ENCODE measurements at regions not wholly inside any gene's neighbourhood (a gene's known extent, or its start where the extent isn't known, plus 50 kb on each side); places are given as distances from the start of the nearest gene placed in this dataset.

GRCh38 chr2:236971919-236972381 is 113.7 kb upstream of the COPS8 start:
- Histone ChIP-seq H3K4ac (replicated peaks; ENCODE audit: insufficient read length, low read depth, low read length) (no peak overlapping the region), H3K23me2 (ENCODE audit: low read depth, low read length) (no peaks in the 10 kb centered on the region), H3K23ac (ENCODE audit: insufficient read length) (no peak overlapping the region), H3K9me3 (ENCODE audit: insufficient read depth in 2 of 2, low read depth in 1 of 2, low read length in 1 of 2) (no peaks in the 10 kb centered on the region), H3K56ac (replicated peaks; ENCODE audit: insufficient read length, low read depth, low read length) (no peak overlapping the region), H2AK5ac (ENCODE audit: low read depth, low read length) (no peak overlapping the region), H2BK120ac (replicated peaks; ENCODE audit: low read depth, low read length) (no peak overlapping the region), H4K5ac (ENCODE audit: insufficient read length, low read depth, low read length) (no peak overlapping the region), H2AFZ (ENCODE audit: low read length) (no peak overlapping the region), H3K14ac (ENCODE audit: insufficient read length) (no peak overlapping the region), H3K18ac (ENCODE audit: extremely low read depth, low read length) (no peak overlapping the region), H4K91ac (replicated peaks; ENCODE audit: insufficient read length, low read length) (peak overlapping the region; percentile 87), H2BK15ac (ENCODE audit: low read length) (no peak overlapping the region), H3K4me3 (ENCODE audit: extremely low read depth in 1 of 4, insufficient read depth in 2 of 4, low read depth in 3 of 4, low read length in 4 of 4) (no peak overlapping the region), H2BK12ac (ENCODE audit: low read depth, low read length) (no peak overlapping the region), H3K79me1 (ENCODE audit: low read depth, low read length) (no peaks in the 10 kb centered on the region), H2BK20ac (ENCODE audit: low read length) (no peak overlapping the region), H3K9ac (replicated peaks in 1 of 4; ENCODE audit: extremely low read depth in 1 of 4, low read depth in 3 of 4, low read length in 3 of 4) (no peak overlapping the region), H3K79me2 (ENCODE audit: control insufficient read depth in 1 of 2, insufficient read depth in 2 of 2, low read length in 2 of 2) (no peaks in the 10 kb centered on the region), H3K4me2 (ENCODE audit: insufficient read depth in 1 of 2, low read depth in 2 of 2, low read length in 2 of 2) (no peak overlapping the region), H3K36me3 (ENCODE audit: control insufficient read depth in 2 of 4, insufficient read depth in 4 of 4, low read length in 3 of 4) (no peaks in the 10 kb centered on the region), H3K27me3 (replicated peaks in 1 of 4; ENCODE audit: control insufficient read depth in 3 of 4, extremely low read depth in 1 of 4, insufficient read depth in 3 of 4, low read length in 3 of 4) (no peaks in the 10 kb centered on the region), H4K20me1 (replicated peaks in 1 of 2; ENCODE audit: control insufficient read depth in 1 of 2, insufficient read depth in 2 of 2, low read length in 2 of 2) (no peaks in the 10 kb centered on the region), H3K4me1 (replicated peaks in 1 of 4; ENCODE audit: control insufficient read depth in 3 of 4, insufficient read depth in 4 of 4, low read length in 3 of 4) (peaks cover 0 to 17% (median 3%) of the 10 kb centered on the region in 4 experiments; a peak in 3 of 7 replicates), H3K27ac (ENCODE audit: low read depth, low read length) (no peak overlapping the region), H2BK5ac (ENCODE audit: low read depth, low read length) (no peak overlapping the region), H4K8ac (ENCODE audit: extremely low read depth, insufficient read depth, low read length) (no peak overlapping the region)
- no peak for DNase-seq (ENCODE audit: low read depth in 1 of 2, low spot score in 2 of 2)
- ChIA-PET POLR2A (ENCODE audit: partially characterized antibody) (no interaction called here), CTCF (ENCODE audit: partially characterized antibody) (interaction anchor here (0.8 to 0.9 kb wide), 2 partner anchors 12 to 383 kb away, joined by 3 read pairs; no protein-coding TSS in a partner anchor)
- FAIRE-seq = no peak
- whole genome bisulfite sequencing, 2 experiments (ENCODE audit: extremely low coverage in 1 of 2, insufficient coverage in 1 of 2, insufficient read length in 1 of 2, insufficient replicate concordance in 2 of 2, low coverage in 1 of 2, low lambda C conversion rate in 2 of 2, missing lambda C conversion rate in 1 of 2) = 88% methylated on average over 18 of the region's 20 CpGs; no CpG with 5 or more reads in 1 of the 2 experiments
- TF ChIP-seq RBBP5 (IDR thresholded peaks at IDR 0.05; ENCODE audit: borderline replicate concordance, low read depth, low read length) = no peak
- no peak for TF ChIP-seq CBX8 (IDR thresholded peaks at IDR 0.05; ENCODE audit: borderline replicate concordance, low read depth, low read length)
- TF ChIP-seq TCF12 (IDR thresholded peaks at IDR 0.05; ENCODE audit: low read depth, low read length) = no peak
- no peak for TF ChIP-seq BRCA1 (IDR thresholded peaks at IDR 0.05; ENCODE audit: low read depth, low read length)
- no peak for TF ChIP-seq RNF2 (IDR thresholded peaks at IDR 0.05; ENCODE audit: borderline replicate concordance, low read depth, low read length, missing control alignments, poor library complexity, severe bottlenecking)
- TF ChIP-seq MAFK (IDR thresholded peaks at IDR 0.05; ENCODE audit: low read depth, low read length) = no peak
- no peak for TF ChIP-seq SIX5 (IDR thresholded peaks at IDR 0.05; ENCODE audit: low read depth, low read length)
- no peak for TF ChIP-seq HDAC2 (IDR thresholded peaks at IDR 0.05; ENCODE audit: borderline replicate concordance in 1 of 2, low read depth in 2 of 2, low read length in 2 of 2)
- no peak for TF ChIP-seq NANOG (IDR thresholded peaks at IDR 0.05; ENCODE audit: insufficient read depth, low read depth, low read length, poor library complexity, severe bottlenecking)
- no peak for TF ChIP-seq RXRA (IDR thresholded peaks at IDR 0.05; ENCODE audit: insufficient read depth, low read depth, low read length)
- TF ChIP-seq POLR2A (IDR thresholded peaks at IDR 0.05; ENCODE audit: control extremely low read depth in 1 of 2, low read depth in 2 of 2, low read length in 2 of 2) = no peak
- no peak for TF ChIP-seq TBP (IDR thresholded peaks at IDR 0.05; ENCODE audit: low read depth, low read length)
- no peak for TF ChIP-seq SIN3A (conservative IDR thresholded peaks at IDR 0.05 in 1 of 2, IDR thresholded peaks at IDR 0.05 in 1 of 2; ENCODE audit: low read depth in 1 of 2, low read length in 2 of 2)
- no peak for TF ChIP-seq CHD1 (IDR thresholded peaks at IDR 0.05; ENCODE audit: low read depth, low read length)

Measured in H1 (cell line).